Brain microvascular endothelial cell (primary cell): ENCODE measurements at regions not wholly inside any gene's neighbourhood (a gene's known extent, or its start where the extent isn't known, plus 50 kb on each side); places are given as distances from the start of the nearest gene placed in this dataset.
A peak's percentile ranks its signal among the peaks of the same experiment; 100 is the strongest.

ENCODE experiments used
- DNase-seq: peaks from one replicate; pipeline ENCODE4 v3.0.0-alpha.2; 2020
- H3K27ac ChIP-seq: fragments of 250-450 bp; sonication (Bioruptor Pico); 2 replicates; pipeline ENCODE4 v1.5.1; 2020; ENCODE audit warnings: mild to moderate bottlenecking, moderate library complexity
- H3K27me3 ChIP-seq: fragments of 250-450 bp; sonication (Bioruptor Pico); replicated peaks from 2 replicates; pipeline ENCODE4 v1.5.1; 2020; ENCODE audit warnings: mild to moderate bottlenecking
- H3K36me3 ChIP-seq: fragments of 250-450 bp; sonication (Bioruptor Pico); replicated peaks from 2 replicates; pipeline ENCODE4 v1.5.1; 2020; ENCODE audit warnings: mild to moderate bottlenecking
- H3K4me3 ChIP-seq: 2 replicates; pipeline ENCODE4 v1.5.1; 2011; ENCODE audit warnings: low read depth, mild to moderate bottlenecking, control low read depth, low read length, moderate library complexity
- CTCF ChIP-seq: IDR thresholded peaks from 2 replicates; pipeline ENCODE4 v1.5.1; 2011; ENCODE audit warnings: low read depth, mild to moderate bottlenecking, moderate library complexity, low read length, control low read depth, inconsistent platforms; ENCODE audit errors: missing control alignments
- in situ Hi-C: cut with HindIII; loops from 2 replicates; pipeline ENCODE4 v1.10.0; 2017; ENCODE audit warnings: low sequenced_read_pairs, low pct_ligation_motif_present

DNA sequence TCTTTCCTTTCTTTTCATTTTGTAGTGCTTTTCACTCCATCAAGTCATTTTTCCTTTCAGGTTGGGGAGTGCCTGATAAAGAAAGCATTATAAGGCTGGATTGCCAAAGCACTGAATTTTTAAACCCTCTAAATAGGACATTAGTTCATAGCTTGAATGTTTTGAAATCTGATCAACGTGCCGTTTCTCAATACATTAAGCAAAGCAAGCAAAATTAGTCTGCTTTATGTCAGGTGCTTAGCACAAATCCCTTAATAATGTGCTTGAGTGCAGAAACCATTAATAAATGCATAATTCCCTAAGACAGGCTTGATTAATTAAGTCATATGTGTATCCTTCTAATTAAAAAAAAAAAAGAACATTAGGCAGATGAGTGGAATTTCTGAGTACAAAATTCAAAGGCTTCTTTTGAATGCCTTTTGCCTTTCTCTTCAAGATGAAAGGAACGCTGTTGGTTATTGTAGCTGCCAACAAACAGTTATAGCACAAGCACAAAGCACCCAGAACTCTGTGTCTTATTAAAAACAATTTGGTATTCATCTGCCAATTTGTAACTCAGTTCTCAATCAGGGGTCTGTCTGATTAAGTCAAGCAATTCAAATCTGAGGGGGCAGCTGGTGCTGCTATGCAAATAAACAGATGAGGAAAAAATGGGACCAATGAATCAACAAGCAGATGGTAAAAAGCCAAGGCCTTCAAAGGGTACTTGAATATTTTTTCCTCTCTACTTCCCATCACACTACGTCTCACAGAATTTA is 233.7 kb downstream of the TLE1 start:
- TF ChIP-seq CTCF = no peak
- Histone ChIP-seq H3K4me3 (no peak overlapping the region), H3K27me3 (no peaks in the 10 kb centered on the region), H3K27ac (no peak overlapping the region), H3K36me3 (no peaks in the 10 kb centered on the region)
- in situ Hi-C loops = no loop called here
- DNase-seq = no peak

DNA sequence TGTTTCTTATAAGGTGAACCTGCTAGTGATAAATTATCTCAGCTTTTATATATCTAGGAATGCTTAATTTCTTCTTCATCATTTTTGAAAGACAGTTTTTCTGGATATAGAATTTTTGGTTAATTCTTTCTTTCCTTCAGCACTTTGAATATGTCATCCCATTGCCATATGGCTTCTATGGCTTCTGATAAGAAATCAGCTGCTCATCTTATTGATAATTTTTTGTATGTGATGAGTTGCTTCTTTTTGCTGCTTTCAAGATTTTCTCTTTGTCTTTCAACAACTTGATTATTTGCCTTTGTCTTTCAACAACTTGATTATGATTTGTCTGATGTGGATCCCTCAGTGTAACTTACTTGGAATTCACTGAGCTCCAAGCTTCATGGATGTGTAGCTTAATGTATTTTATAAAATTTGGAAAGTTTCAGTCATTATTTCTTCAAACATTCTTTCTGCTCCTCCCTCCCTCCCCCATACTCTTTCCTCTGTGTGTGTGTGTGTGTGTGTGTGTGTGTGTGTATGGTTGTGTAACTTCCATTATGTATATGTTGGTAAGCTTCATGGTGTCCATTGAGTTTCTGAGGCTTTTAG is 243.9 kb downstream of the TLE1 start:
- TF ChIP-seq CTCF = no peak
- in situ Hi-C loops = no loop called here
- Histone ChIP-seq H3K27me3 (no peaks in the 10 kb centered on the region), H3K4me3 (no peak overlapping the region), H3K36me3 (no peaks in the 10 kb centered on the region), H3K27ac (no peak overlapping the region)
- DNase-seq = no peak

DNA sequence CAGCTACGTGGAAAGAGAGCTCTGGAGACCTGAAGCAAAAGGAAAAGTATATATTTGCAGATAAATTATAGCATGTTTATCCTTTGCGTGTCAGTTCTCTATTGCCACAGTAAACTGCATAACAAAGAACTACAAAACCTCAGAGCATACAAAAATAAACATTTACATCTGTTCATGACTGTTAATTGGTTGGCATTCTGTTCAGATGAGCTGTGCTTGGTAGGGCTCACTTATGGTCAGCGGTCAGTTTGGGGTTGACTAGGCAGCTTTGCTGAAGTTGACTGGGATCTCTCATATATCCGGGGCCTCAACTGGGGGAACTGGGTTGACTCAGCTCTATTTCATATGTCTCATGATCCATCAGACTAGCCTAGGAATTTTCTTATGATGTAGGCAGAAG is 257.7 kb downstream of the TLE1 start:
- peak; percentile 90 for DNase-seq
- H3K36me3 ChIP-seq = no peaks in the 10 kb centered on the region
- in situ Hi-C loops = no loop called here
- no peak for TF ChIP-seq CTCF
- H3K4me3 ChIP-seq = no peak overlapping the region
- H3K27me3 ChIP-seq = no peaks in the 10 kb centered on the region
- peak overlapping the region; percentile 78 for H3K27ac ChIP-seq

- in situ Hi-C loops = no loop called here
- Histone ChIP-seq H3K27ac (peak overlapping the region; percentile 78), H3K4me3 (no peak overlapping the region), H3K36me3 (no peaks in the 10 kb centered on the region), H3K27me3 (no peaks in the 10 kb centered on the region)
- DNase-seq = no peak
- no peak for TF ChIP-seq CTCF
Measured at GRCh38 chr9:81430727-81431126, 258.6 kb downstream of the TLE1 start.

GRCh38 chr9:81427870-81428269 is 261.5 kb downstream of the TLE1 start:
- no peaks in the 10 kb centered on the region for H3K36me3 ChIP-seq
- in situ Hi-C loops = no loop called here
- no peak for DNase-seq
- H3K27me3 ChIP-seq = no peaks in the 10 kb centered on the region
- H3K4me3 ChIP-seq = no peak overlapping the region
- no peak for TF ChIP-seq CTCF
- no peak overlapping the region for H3K27ac ChIP-seq

DNA sequence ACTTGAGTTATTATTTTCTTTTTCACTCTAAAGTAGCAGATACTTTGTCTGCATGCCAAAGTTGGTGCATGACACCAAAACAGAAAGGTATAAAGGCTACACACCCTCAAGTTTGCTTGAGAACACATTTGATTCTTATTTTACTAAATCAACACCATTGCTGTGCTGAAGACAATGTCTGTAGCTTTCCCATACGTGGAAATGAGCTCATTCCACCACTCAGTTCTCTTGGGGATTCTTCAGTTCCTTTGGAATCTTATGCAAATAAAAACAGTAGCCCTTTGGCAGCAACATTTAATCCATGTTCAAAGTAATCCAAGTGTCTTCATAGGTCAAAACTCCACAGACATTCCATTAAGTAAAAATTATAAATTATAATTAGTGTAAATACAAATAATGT is 264.9 kb downstream of the TLE1 start:
- peak; percentile 32 for DNase-seq
- TF ChIP-seq CTCF = no peak
- Histone ChIP-seq H3K27me3 (no peaks in the 10 kb centered on the region), H3K27ac (peak overlapping the region; percentile 22), H3K36me3 (no peaks in the 10 kb centered on the region), H3K4me3 (no peak overlapping the region)
- in situ Hi-C loops = no loop called here
